Upper lobe of left lung (tissue), 4 donors: ENCODE measurements at regions not wholly inside any gene's neighbourhood (a gene's known extent, or its start where the extent isn't known, plus 50 kb on each side); places are given as distances from the start of the nearest gene placed in this dataset.

Source experiments
- POLR2A ChIP-seq, 4 donors: fragments of 450-650 bp; IDR thresholded peaks; one replicate each; pipeline ENCODE4 v1.5.1; 2016 to 2017; ENCODE audit warnings: antibody characterized with exemption in 4 of 4, mild to moderate bottlenecking in 2 of 4
- TF ChIP-seq, protein P1 (sequence below), 6 experiments: fragments of 450-650 bp in 4 of 6; fragments of 200-600 bp in 2 of 6; sonication (generic) in 2 of 6; IDR thresholded peaks; one replicate each; pipeline ENCODE4 v1.5.1; 2016 to 2019; ENCODE audit warnings: antibody characterized with exemption in 6 of 6

DNA sequence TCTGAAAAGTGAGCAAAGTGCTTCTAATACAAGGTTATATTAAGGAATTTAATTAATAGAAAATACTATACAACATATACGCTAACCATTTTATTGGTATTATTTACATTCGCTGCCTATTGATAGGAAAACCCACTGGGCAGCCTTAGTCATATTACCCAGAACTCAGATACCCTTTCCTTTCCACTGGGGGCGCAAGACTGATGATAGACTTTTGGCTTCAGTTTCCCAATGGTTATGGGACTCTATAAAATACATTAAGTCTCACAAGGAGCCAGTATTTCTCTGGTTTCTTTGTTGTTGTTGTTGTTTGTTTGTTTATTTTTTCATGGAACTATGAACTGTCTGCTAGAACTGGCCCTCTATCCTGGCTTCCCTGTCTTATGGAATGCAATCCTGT, 471.1 kb upstream of the KIRREL3 start:
- no peak for TF ChIP-seq POLR2A (IDR thresholded peaks at IDR 0.05)
- TF ChIP-seq, protein P1, sequence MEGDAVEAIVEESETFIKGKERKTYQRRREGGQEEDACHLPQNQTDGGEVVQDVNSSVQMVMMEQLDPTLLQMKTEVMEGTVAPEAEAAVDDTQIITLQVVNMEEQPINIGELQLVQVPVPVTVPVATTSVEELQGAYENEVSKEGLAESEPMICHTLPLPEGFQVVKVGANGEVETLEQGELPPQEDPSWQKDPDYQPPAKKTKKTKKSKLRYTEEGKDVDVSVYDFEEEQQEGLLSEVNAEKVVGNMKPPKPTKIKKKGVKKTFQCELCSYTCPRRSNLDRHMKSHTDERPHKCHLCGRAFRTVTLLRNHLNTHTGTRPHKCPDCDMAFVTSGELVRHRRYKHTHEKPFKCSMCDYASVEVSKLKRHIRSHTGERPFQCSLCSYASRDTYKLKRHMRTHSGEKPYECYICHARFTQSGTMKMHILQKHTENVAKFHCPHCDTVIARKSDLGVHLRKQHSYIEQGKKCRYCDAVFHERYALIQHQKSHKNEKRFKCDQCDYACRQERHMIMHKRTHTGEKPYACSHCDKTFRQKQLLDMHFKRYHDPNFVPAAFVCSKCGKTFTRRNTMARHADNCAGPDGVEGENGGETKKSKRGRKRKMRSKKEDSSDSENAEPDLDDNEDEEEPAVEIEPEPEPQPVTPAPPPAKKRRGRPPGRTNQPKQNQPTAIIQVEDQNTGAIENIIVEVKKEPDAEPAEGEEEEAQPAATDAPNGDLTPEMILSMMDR (IDR thresholded peaks at IDR 0.05) = no peak
